Erythroblast (primary cell): ENCODE measurements at regions not wholly inside any gene's neighbourhood (a gene's known extent, or its start where the extent isn't known, plus 50 kb on each side); places are given as distances from the start of the nearest gene placed in this dataset.

ENCODE experiments used
- GATA1 ChIP-seq: IDR thresholded peaks from 2 replicates; pipeline ENCODE4 v1.6.1; 2011; ENCODE audit warnings: low read depth, mild to moderate bottlenecking, control low read depth, low read length, moderate library complexity
- POLR2A ChIP-seq: IDR thresholded peaks from 2 replicates; pipeline ENCODE4 v1.6.1; 2011; ENCODE audit warnings: mild to moderate bottlenecking, low read length

DNA sequence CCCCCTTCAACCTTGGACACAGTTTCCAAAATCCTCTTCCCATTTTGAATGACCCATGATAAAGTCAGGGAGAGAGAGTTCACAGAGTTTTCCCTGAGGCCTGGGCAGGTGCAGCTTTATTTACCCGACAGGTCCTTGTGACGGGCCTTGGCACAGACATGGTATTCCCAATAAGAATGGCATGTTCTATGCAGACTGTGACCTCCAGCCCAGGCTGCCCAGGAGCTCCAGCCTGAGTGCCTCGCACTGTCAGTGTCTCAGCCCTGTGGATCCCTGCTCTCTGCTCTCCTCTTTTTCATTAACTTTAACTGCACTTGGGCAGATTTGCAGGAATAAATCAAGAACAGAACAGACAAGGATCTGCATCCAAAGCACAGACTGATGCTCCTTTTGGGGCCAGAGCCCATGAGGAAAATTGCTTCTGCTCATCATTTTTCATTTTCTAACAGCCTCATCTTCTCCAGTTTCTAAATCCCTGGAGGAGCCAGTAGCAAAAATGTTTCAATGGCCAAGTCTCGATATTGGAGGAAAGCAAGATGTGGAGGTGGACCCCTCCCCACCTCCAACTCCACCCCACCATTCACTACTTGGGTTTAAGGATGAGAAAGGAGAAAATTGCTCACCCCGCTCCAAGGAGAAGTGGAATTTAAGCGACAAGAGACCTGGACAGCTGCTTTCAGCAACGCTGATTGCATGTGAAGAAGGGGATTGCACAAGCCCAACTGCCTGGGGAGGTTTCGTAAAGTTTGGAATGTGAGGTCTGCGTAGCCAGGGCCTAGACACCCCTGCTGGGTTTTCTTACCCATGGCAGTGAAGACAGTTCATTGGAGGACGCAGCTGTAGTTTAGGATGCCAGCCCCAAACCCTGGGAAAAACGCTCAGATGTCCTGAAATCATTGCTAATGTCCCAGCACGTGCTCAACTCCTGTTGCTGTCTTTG is 225.9 kb downstream of the WDR11 start:
- TF ChIP-seq POLR2A (no peak), GATA1 (no peak)
